Adrenal gland (tissue), 5 donors: ENCODE measurements at regions not wholly inside any gene's neighbourhood (a gene's known extent, or its start where the extent isn't known, plus 50 kb on each side); places are given as distances from the start of the nearest gene placed in this dataset.

Experiments
- POLR2A ChIP-seq, 2 donors: fragments of 450-650 bp; IDR thresholded peaks; one replicate each; pipeline ENCODE4 v1.6.1; 2017; ENCODE audit warnings: antibody characterized with exemption in 2 of 2, mild to moderate bottlenecking in 2 of 2, moderate library complexity in 1 of 2
- TF ChIP-seq, protein P1 (sequence below), 6 experiments: fragments of 450-650 bp in 4 of 6; fragments of 200-600 bp in 2 of 6; sonication (generic) in 1 of 6; IDR thresholded peaks; 1 replicate in 5 of 6; 2 replicates in 1 of 6; pipeline versions ENCODE4 v1.5.1 to v1.8.0; 2016 to 2021; ENCODE audit warnings: antibody characterized with exemption in 6 of 6, mild to moderate bottlenecking in 2 of 6, moderate library complexity in 1 of 6
- donor health status: DM: no; HTN: no; CAD: no.

DNA sequence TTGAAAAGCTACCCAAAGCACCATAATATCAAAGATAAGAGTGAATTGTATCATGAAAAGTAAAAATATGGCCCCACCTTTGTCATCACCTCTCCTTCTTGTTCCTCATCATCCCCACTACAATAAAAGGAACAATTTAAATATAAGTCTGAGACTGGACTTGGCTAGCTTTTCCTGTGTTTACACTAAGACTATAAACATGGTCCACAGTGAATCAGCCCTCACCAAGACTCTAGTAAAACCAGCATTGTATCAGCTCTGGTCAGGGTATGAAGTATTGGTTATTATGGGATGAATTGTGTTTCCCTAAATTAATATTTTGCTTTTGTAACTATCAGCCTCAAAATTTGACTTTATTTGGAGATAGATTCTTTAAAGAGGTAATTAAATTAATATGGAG is 105.4 kb downstream of the SLC25A46 start:
- TF ChIP-seq, protein P1, sequence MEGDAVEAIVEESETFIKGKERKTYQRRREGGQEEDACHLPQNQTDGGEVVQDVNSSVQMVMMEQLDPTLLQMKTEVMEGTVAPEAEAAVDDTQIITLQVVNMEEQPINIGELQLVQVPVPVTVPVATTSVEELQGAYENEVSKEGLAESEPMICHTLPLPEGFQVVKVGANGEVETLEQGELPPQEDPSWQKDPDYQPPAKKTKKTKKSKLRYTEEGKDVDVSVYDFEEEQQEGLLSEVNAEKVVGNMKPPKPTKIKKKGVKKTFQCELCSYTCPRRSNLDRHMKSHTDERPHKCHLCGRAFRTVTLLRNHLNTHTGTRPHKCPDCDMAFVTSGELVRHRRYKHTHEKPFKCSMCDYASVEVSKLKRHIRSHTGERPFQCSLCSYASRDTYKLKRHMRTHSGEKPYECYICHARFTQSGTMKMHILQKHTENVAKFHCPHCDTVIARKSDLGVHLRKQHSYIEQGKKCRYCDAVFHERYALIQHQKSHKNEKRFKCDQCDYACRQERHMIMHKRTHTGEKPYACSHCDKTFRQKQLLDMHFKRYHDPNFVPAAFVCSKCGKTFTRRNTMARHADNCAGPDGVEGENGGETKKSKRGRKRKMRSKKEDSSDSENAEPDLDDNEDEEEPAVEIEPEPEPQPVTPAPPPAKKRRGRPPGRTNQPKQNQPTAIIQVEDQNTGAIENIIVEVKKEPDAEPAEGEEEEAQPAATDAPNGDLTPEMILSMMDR (IDR thresholded peaks at IDR 0.05): no peak
- no peak for TF ChIP-seq POLR2A (IDR thresholded peaks at IDR 0.05)
